ENCODE measurements at regions not wholly inside any gene's neighbourhood (a gene's known extent, or its start where the extent isn't known, plus 50 kb on each side); places are given as distances from the start of the nearest gene placed in this dataset.

- TF ChIP-seq POLR2AphosphoS5 (IDR thresholded peaks at IDR 0.05) (no peak), POLR2A (IDR thresholded peaks at IDR 0.05) (no peak)
Observed at GRCh38 chr15:66982816-66983215, 82.6 kb upstream of the SMAD3 start.
